Loucy (cell line): ENCODE measurements at regions not wholly inside any gene's neighbourhood (a gene's known extent, or its start where the extent isn't known, plus 50 kb on each side); places are given as distances from the start of the nearest gene placed in this dataset.

Source experiments
- EZH2phosphoT487 ChIP-seq: fragments of 200-600 bp; IDR thresholded peaks from 2 replicates; pipeline ENCODE4 v1.6.1; 2018; ENCODE audit warnings: antibody characterized with exemption, mild to moderate bottlenecking, moderate library complexity, borderline replicate concordance
- TF ChIP-seq, protein P1 (sequence below): fragments of 200-600 bp; sonication (generic); conservative IDR thresholded peaks from 2 replicates; pipeline ENCODE4 v1.5.1; 2014; ENCODE audit warnings: mild to moderate bottlenecking, antibody characterized with exemption, low read length

DNA sequence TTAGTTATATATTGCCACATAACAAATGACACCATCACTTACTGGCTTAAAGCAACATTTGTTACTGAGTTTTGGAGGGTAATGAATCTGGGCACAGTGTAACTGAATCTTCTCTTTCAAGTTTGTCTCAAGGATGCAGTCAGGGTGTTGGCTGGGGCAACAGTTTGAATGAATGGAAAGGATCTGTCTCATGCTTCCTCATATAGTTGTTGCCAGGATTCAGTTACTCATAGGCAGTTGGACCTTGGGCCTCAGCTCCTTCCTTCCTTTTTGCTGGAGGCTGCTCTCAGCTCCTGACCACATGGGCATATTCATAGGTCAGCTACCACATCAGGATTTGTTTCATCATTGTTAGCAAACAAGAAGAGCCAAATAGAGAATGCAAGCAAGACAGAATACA, 466.1 kb upstream of the MC4R start:
- TF ChIP-seq, protein P1, sequence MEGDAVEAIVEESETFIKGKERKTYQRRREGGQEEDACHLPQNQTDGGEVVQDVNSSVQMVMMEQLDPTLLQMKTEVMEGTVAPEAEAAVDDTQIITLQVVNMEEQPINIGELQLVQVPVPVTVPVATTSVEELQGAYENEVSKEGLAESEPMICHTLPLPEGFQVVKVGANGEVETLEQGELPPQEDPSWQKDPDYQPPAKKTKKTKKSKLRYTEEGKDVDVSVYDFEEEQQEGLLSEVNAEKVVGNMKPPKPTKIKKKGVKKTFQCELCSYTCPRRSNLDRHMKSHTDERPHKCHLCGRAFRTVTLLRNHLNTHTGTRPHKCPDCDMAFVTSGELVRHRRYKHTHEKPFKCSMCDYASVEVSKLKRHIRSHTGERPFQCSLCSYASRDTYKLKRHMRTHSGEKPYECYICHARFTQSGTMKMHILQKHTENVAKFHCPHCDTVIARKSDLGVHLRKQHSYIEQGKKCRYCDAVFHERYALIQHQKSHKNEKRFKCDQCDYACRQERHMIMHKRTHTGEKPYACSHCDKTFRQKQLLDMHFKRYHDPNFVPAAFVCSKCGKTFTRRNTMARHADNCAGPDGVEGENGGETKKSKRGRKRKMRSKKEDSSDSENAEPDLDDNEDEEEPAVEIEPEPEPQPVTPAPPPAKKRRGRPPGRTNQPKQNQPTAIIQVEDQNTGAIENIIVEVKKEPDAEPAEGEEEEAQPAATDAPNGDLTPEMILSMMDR: no peak
- no peak for TF ChIP-seq EZH2phosphoT487
